GM23248 (cell line): ENCODE measurements at regions not wholly inside any gene's neighbourhood (a gene's known extent, or its start where the extent isn't known, plus 50 kb on each side); places are given as distances from the start of the nearest gene placed in this dataset.
"Not testable (repeated sequence)": the region's sequence is repeated elsewhere in the genome, so short reads cannot be mapped to it uniquely, and the experiment has no call there.

Experiments used
- DNase-seq: peaks from one replicate; pipeline ENCODE4 v3.0.0-alpha.2; 2015
- H2AFZ ChIP-seq: fragments of 200-600 bp; sonication (generic); 2 replicates; pipeline ENCODE4 v1.6.1; 2016; ENCODE audit warnings: antibody characterized with exemption
- H3F3A ChIP-seq: fragments of 200-600 bp; sonication (generic); 2 replicates; pipeline ENCODE4 v1.6.1; 2016; ENCODE audit warnings: mild to moderate bottlenecking, antibody characterized with exemption, mixed run types; ENCODE audit not compliant: insufficient read depth
- H3K27ac ChIP-seq: fragments of 200-600 bp; sonication (generic); 2 replicates; pipeline ENCODE4 v1.5.1; 2016; ENCODE audit warnings: mild to moderate bottlenecking
- H3K27me3 ChIP-seq: fragments of 200-600 bp; sonication (generic); replicated peaks from 2 replicates; pipeline ENCODE4 v1.6.1; 2016; ENCODE audit warnings: mild to moderate bottlenecking; ENCODE audit not compliant: insufficient read depth
- H3K36me3 ChIP-seq: fragments of 200-600 bp; sonication (generic); 2 replicates; pipeline ENCODE4 v1.6.1; 2016; ENCODE audit warnings: low read depth, mild to moderate bottlenecking
- H3K4me1 ChIP-seq: fragments of 200-600 bp; sonication (generic); 2 replicates; pipeline ENCODE4 v1.6.1; 2016; ENCODE audit warnings: mild to moderate bottlenecking; ENCODE audit not compliant: insufficient read depth
- H3K4me2 ChIP-seq: fragments of 200-600 bp; sonication (generic); one replicate; pipeline ENCODE4 v1.6.1; 2016; ENCODE audit warnings: mild to moderate bottlenecking; ENCODE audit not compliant: unreplicated experiment
- H3K4me3 ChIP-seq: fragments of 200-600 bp; sonication (generic); 2 replicates; pipeline ENCODE4 v1.5.1; 2016; ENCODE audit warnings: mild to moderate bottlenecking
- H3K79me2 ChIP-seq: fragments of 200-600 bp; sonication (generic); 2 replicates; pipeline ENCODE4 v1.6.1; 2016; ENCODE audit warnings: mild to moderate bottlenecking; ENCODE audit not compliant: insufficient read depth
- H3K9ac ChIP-seq: fragments of 200-600 bp; sonication (generic); 2 replicates; pipeline ENCODE4 v1.6.1; 2016; ENCODE audit warnings: mild to moderate bottlenecking
- H3K9me2 ChIP-seq: fragments of 200-600 bp; sonication (generic); 2 replicates; pipeline ENCODE4 v1.6.1; 2016; ENCODE audit warnings: mixed run types, mild to moderate bottlenecking, moderate library complexity; ENCODE audit not compliant: insufficient read depth
- H3K9me3 ChIP-seq: fragments of 200-600 bp; sonication (generic); one replicate; pipeline ENCODE4 v1.6.1; 2017; ENCODE audit warnings: low read depth
- H4K20me1 ChIP-seq: fragments of 200-600 bp; sonication (generic); 2 replicates; pipeline ENCODE4 v1.6.0; 2016; ENCODE audit not compliant: insufficient read depth
- EZH2 ChIP-seq: fragments of 200-600 bp; sonication (generic); IDR thresholded peaks from 2 replicates; pipeline ENCODE4 v1.6.1; 2018; ENCODE audit warnings: antibody characterized with exemption, mild to moderate bottlenecking; ENCODE audit not compliant: insufficient read depth, poor library complexity, severe bottlenecking
- EZH2phosphoT487 ChIP-seq: fragments of 200-600 bp; sonication (generic); IDR thresholded peaks from 2 replicates; pipeline ENCODE4 v1.6.1; 2018; ENCODE audit warnings: antibody characterized with exemption, moderate library complexity, mild to moderate bottlenecking, low read depth; ENCODE audit not compliant: insufficient read depth
- WGBS, 2 experiments: methylation state at CpG; one replicate each; pipeline ENCODE4 v1.1.6; 2015 to 2017; ENCODE audit warnings: low lambda C conversion rate in 2 of 2, low coverage in 1 of 2; ENCODE audit errors: missing lambda C conversion rate in 2 of 2; 5-methylcytosine and 5-hydroxymethylcytosine counted together
- in situ Hi-C: fragments of 300-500 bp; cut with MboI; formaldehyde crosslinking; loops from 2 replicates; pipeline ENCODE4 v1.15.0; 2020

DNA sequence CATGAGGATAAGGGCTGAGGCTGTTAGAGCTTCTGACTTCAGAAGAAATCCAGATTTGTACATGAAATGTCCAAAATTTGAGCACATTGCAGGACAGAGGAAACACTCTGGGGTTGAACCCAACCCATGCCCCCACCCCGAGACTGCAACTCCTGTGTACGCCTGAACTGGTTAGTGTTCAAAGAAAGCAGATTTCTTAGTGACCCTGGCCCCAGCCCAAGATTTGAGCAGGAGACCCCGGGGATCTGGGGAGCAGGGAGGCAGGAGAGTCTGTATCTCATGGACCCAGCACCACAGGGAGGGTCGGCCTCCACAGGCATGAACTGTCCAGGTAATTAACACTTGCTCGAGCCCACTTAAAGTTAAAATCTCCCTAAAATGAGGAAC is 69.3 kb upstream of the WNT7B start:
- Histone ChIP-seq H3K9me3 (no peaks in the 10 kb centered on the region), H4K20me1 (no peaks in the 10 kb centered on the region), H3K36me3 (no peaks in the 10 kb centered on the region), H2AFZ (no peak overlapping the region), H3K4me3 (peak overlapping the region; percentile 76), H3K4me2 (peak overlapping the region; percentile 94), H3K9me2 (no peaks in the 10 kb centered on the region), H3K27ac (no peak overlapping the region), H3K79me2 (peaks cover 98% of the 10 kb centered on the region), H3K9ac (peak overlapping the region; percentile 88), H3F3A (peaks cover 8% of the 10 kb centered on the region; the same call in 1 of the 2 replicates), H3K4me1 (peaks cover 36% of the 10 kb centered on the region), H3K27me3 (no peaks in the 10 kb centered on the region)
- TF ChIP-seq EZH2 (no peak), EZH2phosphoT487 (no peak)
- 62 to 68% methylated on average over 5 of the region's 5 CpGs for WGBS, 2 experiments
- DNase-seq, result no peak
- in situ Hi-C loops, result no loop called here

DNA sequence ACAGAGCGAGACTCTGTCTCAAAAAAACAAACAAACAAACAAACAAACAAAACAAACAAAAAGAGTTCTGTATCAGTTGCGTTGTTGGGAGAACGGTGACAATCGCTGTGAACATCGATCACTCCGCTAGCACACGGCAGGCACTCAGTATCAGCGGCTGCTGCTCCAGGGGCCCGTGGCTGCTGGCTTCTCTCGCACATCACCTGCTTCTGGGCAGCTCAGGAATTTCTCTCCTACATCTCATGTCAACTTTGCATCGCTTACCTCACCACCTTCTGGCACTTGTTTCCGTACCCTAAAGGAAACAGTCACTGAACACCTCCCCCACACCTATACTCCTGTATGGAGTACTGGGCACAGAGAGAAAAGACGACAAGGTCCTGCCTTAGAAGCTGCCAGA is 70.3 kb upstream of the WNT7B start:
- peaks cover 98% of the 10 kb centered on the region for H3K79me2 ChIP-seq
- peak overlapping the region; percentile 47 for H3K4me2 ChIP-seq
- in situ Hi-C loops, result no loop called here
- no peaks in the 10 kb centered on the region for H3K27me3 ChIP-seq
- no peaks in the 10 kb centered on the region for H4K20me1 ChIP-seq
- no peaks in the 10 kb centered on the region for H3K36me3 ChIP-seq
- peak overlapping the region; percentile 73; the same call in 1 of the 2 replicates for H3K9ac ChIP-seq
- no peaks in the 10 kb centered on the region for H3K9me3 ChIP-seq
- whole genome bisulfite sequencing, 2 experiments, result 86 to 93% methylated on average over 13 of the region's 13 CpGs
- peaks cover 8% of the 10 kb centered on the region; the same call in 1 of the 2 replicates for H3F3A ChIP-seq
- no peak for DNase-seq
- peaks cover 44% of the 10 kb centered on the region for H3K4me1 ChIP-seq
- H3K4me3 ChIP-seq, result no peak overlapping the region; the same call in 1 of the 2 replicates
- TF ChIP-seq EZH2 (no peak), EZH2phosphoT487 (no peak)
- no peaks in the 10 kb centered on the region for H3K9me2 ChIP-seq
- H2AFZ ChIP-seq, result no peak overlapping the region
- peak overlapping the region; percentile 70 for H3K27ac ChIP-seq

DNA sequence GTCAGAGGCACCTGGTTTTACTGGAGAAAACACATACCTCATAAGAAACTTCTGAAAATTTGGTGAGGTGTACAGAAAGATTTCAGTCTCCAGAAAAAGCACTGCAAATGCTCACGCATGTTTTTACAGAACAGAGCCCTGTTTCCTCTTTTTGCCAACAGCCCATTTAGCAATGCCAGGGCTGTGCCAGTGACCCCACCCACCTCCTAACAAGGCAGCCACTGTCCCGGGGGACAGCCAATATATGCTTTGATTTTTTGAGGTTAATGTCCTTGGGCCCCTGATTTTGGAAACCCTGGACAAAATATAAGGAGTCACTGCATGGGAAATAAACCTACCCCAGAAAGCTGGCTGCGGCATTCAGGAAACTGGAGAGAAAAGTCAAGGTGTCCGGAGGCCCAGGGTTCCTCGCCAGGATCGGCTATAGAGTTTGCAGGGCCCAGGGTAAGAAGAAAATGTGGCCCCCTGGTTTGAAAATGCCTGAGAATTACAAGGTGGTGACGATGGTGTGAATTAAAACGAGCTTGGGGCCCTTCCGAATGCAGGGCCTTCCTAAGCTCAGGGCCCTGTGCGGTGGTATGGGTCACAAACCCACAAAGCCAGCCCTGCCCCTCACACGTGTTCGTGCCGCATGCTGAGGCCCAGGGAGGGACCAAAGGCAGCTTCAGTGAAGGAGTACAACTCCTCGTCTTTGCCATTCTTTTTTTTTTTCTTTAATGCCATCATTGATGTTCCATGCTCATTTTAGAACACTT is 71.1 kb upstream of the WNT7B start:
- H3K9me3 ChIP-seq, result no peaks in the 10 kb centered on the region
- no peak overlapping the region for H2AFZ ChIP-seq
- H3K9me2 ChIP-seq, result no peaks in the 10 kb centered on the region
- H3K27me3 ChIP-seq, result no peaks in the 10 kb centered on the region
- H3K27ac ChIP-seq, result peak overlapping the region; percentile 70
- peaks cover 46% of the 10 kb centered on the region for H3K4me1 ChIP-seq
- H4K20me1 ChIP-seq, result no peaks in the 10 kb centered on the region
- no peak for TF ChIP-seq EZH2
- TF ChIP-seq EZH2phosphoT487, result no peak
- no peaks in the 10 kb centered on the region for H3K36me3 ChIP-seq
- H3F3A ChIP-seq, result peaks cover 8% of the 10 kb centered on the region; the same call in 1 of the 2 replicates
- H3K4me2 ChIP-seq, result peak overlapping the region; percentile 47
- in situ Hi-C loops, result no loop called here
- peak; percentile 79 for DNase-seq
- 30 to 36% methylated on average over 14 of the region's 14 CpGs for WGBS, 2 experiments
- peak overlapping the region; percentile 37 for H3K4me3 ChIP-seq
- peak overlapping the region; percentile 73 for H3K9ac ChIP-seq
- H3K79me2 ChIP-seq, result peaks cover 98% of the 10 kb centered on the region

DNA sequence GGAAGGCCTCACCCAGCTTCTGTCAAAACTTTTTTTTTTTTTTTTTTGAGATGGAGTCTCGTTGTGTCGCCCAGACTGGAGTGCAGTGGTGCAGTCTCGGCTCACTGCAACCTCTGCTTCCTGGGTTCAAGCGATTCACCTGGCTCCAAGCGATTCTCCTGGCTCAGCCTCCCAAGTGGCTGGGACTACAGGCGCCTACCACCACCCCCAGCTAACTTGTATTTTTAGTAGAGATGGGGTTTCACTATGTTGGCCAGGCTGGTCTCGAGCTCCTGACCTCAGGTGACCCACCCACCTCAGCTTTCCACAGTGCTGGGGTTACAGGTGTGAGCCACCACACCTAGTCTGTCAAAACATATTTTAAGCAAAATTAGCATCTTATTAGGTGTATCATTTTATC is 71.7 kb upstream of the WNT7B start:
- H2AFZ ChIP-seq, H3K9me2 ChIP-seq, H3K4me3 ChIP-seq, H4K20me1 ChIP-seq, H3F3A ChIP-seq, H3K36me3 ChIP-seq, in situ Hi-C loops, H3K27me3 ChIP-seq, H3K9me3 ChIP-seq, DNase-seq: not testable (repeated sequence)
- Histone ChIP-seq H3K4me1 (peaks cover 41% of the 10 kb centered on the region), H3K27ac (peak overlapping the region; percentile 70), H3K79me2 (peaks cover 96% of the 10 kb centered on the region), H3K9ac (peak overlapping the region; percentile 73), H3K4me2 (peak overlapping the region; percentile 47)
- WGBS, 2 experiments, result 81 to 83% methylated on average over 7 of the region's 7 CpGs
